ENCODE measurements at regions not wholly inside any gene's neighbourhood (a gene's known extent, or its start where the extent isn't known, plus 50 kb on each side); places are given as distances from the start of the nearest gene placed in this dataset.

DNA sequence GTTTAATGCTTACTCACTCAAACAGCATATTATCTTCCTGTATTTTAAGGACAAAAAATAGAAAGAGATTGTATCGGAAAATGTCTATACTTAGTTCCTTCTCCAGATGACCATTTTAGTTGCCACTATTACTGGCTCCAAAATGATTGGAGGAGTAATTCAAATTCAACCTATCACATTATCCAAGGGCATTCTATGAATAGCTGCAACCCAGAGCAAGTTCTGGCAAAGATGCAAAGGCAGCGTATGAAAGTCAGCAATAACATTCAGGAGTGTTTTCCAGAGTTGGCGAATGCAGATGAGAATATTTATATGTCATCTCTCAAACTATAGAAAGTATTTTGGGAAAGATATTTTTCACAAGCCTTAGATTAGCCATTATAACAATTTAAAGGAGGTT is 389.8 kb upstream of the ADGRL2 start:
- TF ChIP-seq CTCF (conservative IDR thresholded peaks at IDR 0.05; ENCODE audit: low read depth, low read length), result no peak

GRCh38 chr1:81410351-81410750 is 390.4 kb upstream of the ADGRL2 start:
- DNase-seq (ENCODE audit: low read depth), result no peak
- no peak overlapping the region for H3K4me3 ChIP-seq (ENCODE audit: low read depth, low read length)
- TF ChIP-seq CTCF (conservative IDR thresholded peaks at IDR 0.05; ENCODE audit: low read depth, low read length), result no peak

More for the DNA sequence above, 389.8 kb upstream of the ADGRL2 start:
- H3K4me3 ChIP-seq (ENCODE audit: low read depth, low read length), result no peak overlapping the region
- no peak for DNase-seq (ENCODE audit: low read depth)

- no peak for DNase-seq (ENCODE audit: low read depth)
- no peak overlapping the region for H3K4me3 ChIP-seq (ENCODE audit: low read depth, low read length)
- no peak for TF ChIP-seq CTCF (conservative IDR thresholded peaks at IDR 0.05; ENCODE audit: low read depth, low read length)
Measured at GRCh38 chr1:81409780-81410274, 390.9 kb upstream of the ADGRL2 start.

DNA sequence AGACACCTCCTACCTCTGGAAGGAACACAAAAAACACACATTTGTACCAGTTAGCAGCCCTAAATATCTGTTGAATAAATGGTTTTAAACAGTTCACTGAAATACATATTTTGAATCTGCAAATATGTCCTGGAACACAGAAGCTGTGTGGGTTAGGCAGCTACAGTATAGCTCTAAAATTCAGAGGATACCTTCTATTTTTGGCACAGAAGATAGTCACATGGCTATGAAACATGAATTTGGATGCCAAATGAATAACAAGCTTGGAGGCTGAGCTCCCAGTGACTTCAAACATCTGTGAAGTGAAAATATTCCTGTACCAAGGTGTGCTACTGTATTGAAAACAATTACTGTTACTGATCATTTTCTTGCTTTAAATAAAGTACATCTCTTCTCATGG is 391.5 kb upstream of the ADGRL2 start:
- no peak overlapping the region for H3K4me3 ChIP-seq (ENCODE audit: low read depth, low read length)
- no peak for DNase-seq (ENCODE audit: low read depth)
- TF ChIP-seq CTCF (conservative IDR thresholded peaks at IDR 0.05; ENCODE audit: low read depth, low read length), result no peak

DNA sequence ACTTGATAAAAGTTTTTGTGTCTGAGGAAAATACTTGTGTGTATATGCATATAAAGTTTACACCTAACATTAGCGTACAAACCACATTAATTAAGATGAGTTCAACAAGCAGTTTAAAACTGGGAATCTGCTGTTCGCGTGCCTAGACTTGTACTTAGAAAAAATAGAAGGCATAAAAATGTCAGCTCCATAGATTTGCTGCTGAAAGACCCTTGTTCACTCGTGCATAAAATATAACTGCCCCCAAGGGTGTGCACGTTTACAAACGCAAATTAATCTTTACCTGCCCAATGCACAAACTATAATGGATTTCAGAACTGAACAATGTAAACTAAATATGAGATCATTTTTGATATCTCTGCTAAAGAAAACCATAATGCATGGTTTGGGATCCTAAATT is 392.3 kb upstream of the ADGRL2 start:
- no peak for DNase-seq (ENCODE audit: low read depth)
- TF ChIP-seq CTCF (conservative IDR thresholded peaks at IDR 0.05; ENCODE audit: low read depth, low read length), result no peak

DNA sequence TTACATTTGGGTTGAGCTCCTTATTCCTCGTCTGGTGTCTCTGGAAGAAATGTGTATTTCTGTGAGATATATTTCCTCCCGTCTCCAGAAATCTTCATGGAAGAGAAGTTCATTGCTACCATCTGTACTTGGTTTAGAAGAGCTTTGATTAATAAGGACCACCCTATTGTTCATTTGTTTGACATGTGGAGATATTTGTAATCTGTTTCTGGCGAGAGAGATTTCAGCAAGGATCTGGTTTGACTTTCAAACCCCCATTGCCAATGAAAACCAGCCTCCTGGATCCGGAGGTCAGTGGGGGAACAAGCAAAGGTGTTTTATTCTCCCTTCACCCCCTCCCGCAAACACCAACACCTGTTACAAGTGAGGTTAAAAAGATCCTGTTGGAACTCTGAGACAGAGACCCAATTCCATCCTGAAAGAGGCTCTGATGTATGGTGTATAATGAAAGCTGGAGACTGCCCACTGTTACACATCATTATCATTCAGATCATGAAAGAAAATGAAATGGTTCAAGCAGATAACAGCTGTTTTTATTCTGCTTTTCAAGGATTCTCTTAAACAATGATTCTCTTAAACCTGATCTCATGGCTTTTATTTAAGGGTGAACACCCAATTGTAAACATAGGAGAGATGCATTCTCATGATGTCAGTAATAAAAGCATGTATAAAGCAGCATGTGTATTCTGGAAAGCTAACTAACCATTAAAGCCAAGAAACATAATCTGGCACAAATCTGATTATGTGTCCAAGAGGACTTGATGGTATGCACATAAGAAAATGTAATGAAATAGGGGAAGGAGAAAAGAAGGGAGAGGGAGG is 393.5 kb upstream of the ADGRL2 start:
- DNase-seq (ENCODE audit: low read depth), result no peak
- TF ChIP-seq CTCF (conservative IDR thresholded peaks at IDR 0.05; ENCODE audit: low read depth, low read length), result no peak
- no peak overlapping the region for H3K4me3 ChIP-seq (ENCODE audit: low read depth, low read length)

More for the DNA sequence above, 392.3 kb upstream of the ADGRL2 start:
- H3K4me3 ChIP-seq (ENCODE audit: low read depth, low read length), result no peak overlapping the region

Measured in epithelial cell of proximal tubule (primary cell).